ENCODE measurements at regions not wholly inside any gene's neighbourhood (a gene's known extent, or its start where the extent isn't known, plus 50 kb on each side); places are given as distances from the start of the nearest gene placed in this dataset.

DNA sequence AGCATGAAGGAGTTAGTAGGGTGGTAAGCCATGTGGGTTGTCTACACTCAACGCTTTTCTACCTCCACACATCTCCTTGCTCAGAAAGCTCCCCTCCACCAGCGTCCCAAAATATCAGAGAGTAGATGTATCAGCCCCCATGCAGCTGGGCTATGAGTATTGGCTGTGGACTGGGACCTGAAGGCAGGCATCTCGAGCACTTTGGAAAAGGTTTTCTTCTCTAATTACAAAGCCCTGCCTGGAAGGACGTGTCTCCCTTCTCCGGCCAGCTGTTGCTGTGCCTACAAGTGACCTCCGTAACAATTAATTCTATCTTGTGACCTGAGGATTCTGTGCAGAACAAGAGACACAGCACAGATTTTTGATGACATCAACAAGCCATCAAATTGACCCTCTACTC, 142.0 kb upstream of the RUNX1 start:
- in situ Hi-C loops (cut with HindIII; ENCODE audit: low pct_unique_long_range_greater_than_20kb, low sequenced_read_pairs): no loop called here
- Histone ChIP-seq H3K27ac (ENCODE audit: low read length) (no peak overlapping the region), H3K36me3 (ENCODE audit: control insufficient read depth, insufficient read depth, low read length) (no peaks in the 10 kb centered on the region), H3K4me3 (ENCODE audit: low read depth in 2 of 2, low read length in 2 of 2) (no peak overlapping the region), H3K4me1 (ENCODE audit: control insufficient read depth, insufficient read depth, low read length) (no peaks in the 10 kb centered on the region), H3K9me3 (ENCODE audit: control insufficient read depth, insufficient read depth, low read depth, low read length) (no peaks in the 10 kb centered on the region), H3K27me3 (ENCODE audit: control insufficient read depth, insufficient read depth, low read length) (no peaks in the 10 kb centered on the region)
- intact Hi-C loops (cut with micrococcal nuclease; ENCODE audit: unreplicated experiment): no loop called here
- ATAC-seq (no peak), DNase-seq (ENCODE audit: low read depth, low spot score) (no peak)
- CTCF ChIA-PET: no interaction called here
- TF ChIP-seq POLR2AphosphoS5 (IDR thresholded peaks at IDR 0.05; ENCODE audit: low read depth, low read length) (no peak), TCF7L2 (IDR thresholded peaks at IDR 0.05; ENCODE audit: low read depth, low read length) (no peak), SIN3A (IDR thresholded peaks at IDR 0.05; ENCODE audit: borderline replicate concordance, insufficient read depth, low read depth, low read length) (no peak)
- TF ChIP-seq, protein P1, sequence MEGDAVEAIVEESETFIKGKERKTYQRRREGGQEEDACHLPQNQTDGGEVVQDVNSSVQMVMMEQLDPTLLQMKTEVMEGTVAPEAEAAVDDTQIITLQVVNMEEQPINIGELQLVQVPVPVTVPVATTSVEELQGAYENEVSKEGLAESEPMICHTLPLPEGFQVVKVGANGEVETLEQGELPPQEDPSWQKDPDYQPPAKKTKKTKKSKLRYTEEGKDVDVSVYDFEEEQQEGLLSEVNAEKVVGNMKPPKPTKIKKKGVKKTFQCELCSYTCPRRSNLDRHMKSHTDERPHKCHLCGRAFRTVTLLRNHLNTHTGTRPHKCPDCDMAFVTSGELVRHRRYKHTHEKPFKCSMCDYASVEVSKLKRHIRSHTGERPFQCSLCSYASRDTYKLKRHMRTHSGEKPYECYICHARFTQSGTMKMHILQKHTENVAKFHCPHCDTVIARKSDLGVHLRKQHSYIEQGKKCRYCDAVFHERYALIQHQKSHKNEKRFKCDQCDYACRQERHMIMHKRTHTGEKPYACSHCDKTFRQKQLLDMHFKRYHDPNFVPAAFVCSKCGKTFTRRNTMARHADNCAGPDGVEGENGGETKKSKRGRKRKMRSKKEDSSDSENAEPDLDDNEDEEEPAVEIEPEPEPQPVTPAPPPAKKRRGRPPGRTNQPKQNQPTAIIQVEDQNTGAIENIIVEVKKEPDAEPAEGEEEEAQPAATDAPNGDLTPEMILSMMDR (IDR thresholded peaks at IDR 0.05): no peak
- TF ChIP-seq, protein P2, sequence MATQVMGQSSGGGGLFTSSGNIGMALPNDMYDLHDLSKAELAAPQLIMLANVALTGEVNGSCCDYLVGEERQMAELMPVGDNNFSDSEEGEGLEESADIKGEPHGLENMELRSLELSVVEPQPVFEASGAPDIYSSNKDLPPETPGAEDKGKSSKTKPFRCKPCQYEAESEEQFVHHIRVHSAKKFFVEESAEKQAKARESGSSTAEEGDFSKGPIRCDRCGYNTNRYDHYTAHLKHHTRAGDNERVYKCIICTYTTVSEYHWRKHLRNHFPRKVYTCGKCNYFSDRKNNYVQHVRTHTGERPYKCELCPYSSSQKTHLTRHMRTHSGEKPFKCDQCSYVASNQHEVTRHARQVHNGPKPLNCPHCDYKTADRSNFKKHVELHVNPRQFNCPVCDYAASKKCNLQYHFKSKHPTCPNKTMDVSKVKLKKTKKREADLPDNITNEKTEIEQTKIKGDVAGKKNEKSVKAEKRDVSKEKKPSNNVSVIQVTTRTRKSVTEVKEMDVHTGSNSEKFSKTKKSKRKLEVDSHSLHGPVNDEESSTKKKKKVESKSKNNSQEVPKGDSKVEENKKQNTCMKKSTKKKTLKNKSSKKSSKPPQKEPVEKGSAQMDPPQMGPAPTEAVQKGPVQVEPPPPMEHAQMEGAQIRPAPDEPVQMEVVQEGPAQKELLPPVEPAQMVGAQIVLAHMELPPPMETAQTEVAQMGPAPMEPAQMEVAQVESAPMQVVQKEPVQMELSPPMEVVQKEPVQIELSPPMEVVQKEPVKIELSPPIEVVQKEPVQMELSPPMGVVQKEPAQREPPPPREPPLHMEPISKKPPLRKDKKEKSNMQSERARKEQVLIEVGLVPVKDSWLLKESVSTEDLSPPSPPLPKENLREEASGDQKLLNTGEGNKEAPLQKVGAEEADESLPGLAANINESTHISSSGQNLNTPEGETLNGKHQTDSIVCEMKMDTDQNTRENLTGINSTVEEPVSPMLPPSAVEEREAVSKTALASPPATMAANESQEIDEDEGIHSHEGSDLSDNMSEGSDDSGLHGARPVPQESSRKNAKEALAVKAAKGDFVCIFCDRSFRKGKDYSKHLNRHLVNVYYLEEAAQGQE (IDR thresholded peaks at IDR 0.05; ENCODE audit: insufficient read depth in 1 of 2, low read depth in 2 of 2, low read length in 1 of 2): no peak
- BruUV-seq (replicated peaks): no TSS peak
- POLR2A ChIA-PET: no interaction called here

DNA sequence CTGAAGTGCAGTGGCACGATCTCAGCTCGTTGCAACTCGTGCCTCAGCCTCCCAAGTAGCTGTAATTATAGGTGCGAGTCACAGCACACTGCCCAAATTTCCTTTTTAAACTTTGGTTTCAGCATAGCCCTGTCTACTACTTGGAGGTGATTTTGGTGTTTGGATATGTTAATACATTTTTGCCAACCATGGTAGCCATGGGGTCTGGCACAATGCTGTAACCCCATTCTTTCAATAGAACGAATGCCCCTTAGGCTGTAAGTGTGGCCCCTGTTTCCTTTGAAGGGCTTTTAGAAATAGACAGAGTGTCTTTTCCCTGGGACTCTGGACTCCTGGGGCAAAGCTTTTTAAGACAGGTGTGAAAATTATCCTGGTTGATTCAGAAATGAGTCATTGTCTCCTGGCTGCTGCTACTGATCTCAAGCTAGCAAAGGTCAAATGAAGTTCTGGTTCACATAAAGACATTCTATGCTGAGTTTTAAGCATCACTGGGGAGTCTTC, 141.1 kb upstream of the RUNX1 start:
- Histone ChIP-seq H3K9me3 (ENCODE audit: control insufficient read depth, insufficient read depth, low read depth, low read length) (no peaks in the 10 kb centered on the region), H3K36me3 (ENCODE audit: control insufficient read depth, insufficient read depth, low read length) (no peaks in the 10 kb centered on the region), H3K4me3 (ENCODE audit: low read depth in 2 of 2, low read length in 2 of 2) (no peak overlapping the region), H3K4me1 (ENCODE audit: control insufficient read depth, insufficient read depth, low read length) (no peaks in the 10 kb centered on the region), H3K27ac (ENCODE audit: low read length) (no peak overlapping the region), H3K27me3 (ENCODE audit: control insufficient read depth, insufficient read depth, low read length) (no peaks in the 10 kb centered on the region)
- BruUV-seq (replicated peaks): no TSS peak
- in situ Hi-C loops (cut with HindIII; ENCODE audit: low pct_unique_long_range_greater_than_20kb, low sequenced_read_pairs): no loop called here
- ATAC-seq (peak; percentile 51), DNase-seq (ENCODE audit: low read depth, low spot score) (peak; percentile 43)
- intact Hi-C loops (cut with micrococcal nuclease; ENCODE audit: unreplicated experiment): no loop called here
- TF ChIP-seq TCF7L2 (IDR thresholded peaks at IDR 0.05; ENCODE audit: low read depth, low read length) (no peak), POLR2AphosphoS5 (IDR thresholded peaks at IDR 0.05; ENCODE audit: low read depth, low read length) (no peak), SIN3A (IDR thresholded peaks at IDR 0.05; ENCODE audit: borderline replicate concordance, insufficient read depth, low read depth, low read length) (no peak)
- TF ChIP-seq, protein P1 (IDR thresholded peaks at IDR 0.05): no peak
- TF ChIP-seq, protein P2 (IDR thresholded peaks at IDR 0.05; ENCODE audit: insufficient read depth in 1 of 2, low read depth in 2 of 2, low read length in 1 of 2): no peak
- ChIA-PET CTCF (no interaction called here), POLR2A (no interaction called here)
